ENCODE measurements at regions not wholly inside any gene's neighbourhood (a gene's known extent, or its start where the extent isn't known, plus 50 kb on each side); places are given as distances from the start of the nearest gene placed in this dataset.
A peak's percentile ranks its signal among the peaks of the same experiment; 100 is the strongest.

DNA sequence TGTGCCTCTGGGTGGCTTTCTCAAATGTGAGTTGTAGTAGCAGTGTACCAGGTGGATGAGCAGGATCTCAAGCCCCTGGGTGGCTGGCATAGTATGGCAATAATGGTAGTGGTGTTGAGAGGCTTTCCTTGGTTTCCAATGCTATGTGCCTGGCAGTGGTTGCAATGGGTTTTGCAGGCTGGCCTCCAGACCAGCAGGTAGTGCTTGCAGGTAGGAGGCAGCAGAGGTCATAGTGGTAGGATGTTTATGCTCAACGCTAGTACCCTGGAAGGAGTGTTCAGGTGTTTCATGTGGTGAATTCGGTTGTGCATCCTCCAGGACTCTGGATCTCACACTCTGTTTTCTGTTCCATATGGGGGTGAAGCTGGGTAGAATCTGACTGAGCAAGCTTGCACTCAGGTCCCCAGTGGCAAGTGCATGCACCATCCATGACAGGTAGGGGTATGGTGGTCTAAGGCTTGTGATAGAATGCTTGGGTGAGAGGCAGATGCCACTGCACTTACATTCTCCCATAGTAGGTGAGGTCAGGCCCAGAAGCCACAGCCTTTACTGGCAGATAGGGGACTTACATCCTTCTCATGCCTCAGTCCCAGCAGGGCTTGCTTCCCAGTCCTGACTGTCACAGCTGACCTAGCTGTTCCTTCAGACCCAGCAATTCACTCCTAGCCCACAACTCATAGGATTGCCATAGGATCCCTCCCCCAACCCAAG lies 410.5 kb upstream of the LRRC7 start:
- TF ChIP-seq, protein P1, sequence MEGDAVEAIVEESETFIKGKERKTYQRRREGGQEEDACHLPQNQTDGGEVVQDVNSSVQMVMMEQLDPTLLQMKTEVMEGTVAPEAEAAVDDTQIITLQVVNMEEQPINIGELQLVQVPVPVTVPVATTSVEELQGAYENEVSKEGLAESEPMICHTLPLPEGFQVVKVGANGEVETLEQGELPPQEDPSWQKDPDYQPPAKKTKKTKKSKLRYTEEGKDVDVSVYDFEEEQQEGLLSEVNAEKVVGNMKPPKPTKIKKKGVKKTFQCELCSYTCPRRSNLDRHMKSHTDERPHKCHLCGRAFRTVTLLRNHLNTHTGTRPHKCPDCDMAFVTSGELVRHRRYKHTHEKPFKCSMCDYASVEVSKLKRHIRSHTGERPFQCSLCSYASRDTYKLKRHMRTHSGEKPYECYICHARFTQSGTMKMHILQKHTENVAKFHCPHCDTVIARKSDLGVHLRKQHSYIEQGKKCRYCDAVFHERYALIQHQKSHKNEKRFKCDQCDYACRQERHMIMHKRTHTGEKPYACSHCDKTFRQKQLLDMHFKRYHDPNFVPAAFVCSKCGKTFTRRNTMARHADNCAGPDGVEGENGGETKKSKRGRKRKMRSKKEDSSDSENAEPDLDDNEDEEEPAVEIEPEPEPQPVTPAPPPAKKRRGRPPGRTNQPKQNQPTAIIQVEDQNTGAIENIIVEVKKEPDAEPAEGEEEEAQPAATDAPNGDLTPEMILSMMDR (IDR thresholded peaks at IDR 0.05; ENCODE audit: low read depth, low read length), result no peak
- DNase-seq (ENCODE audit: low read depth, low spot score), result no peak
- no peak overlapping the region for H3K4me3 ChIP-seq (ENCODE audit: low read depth, low read length)
- in situ Hi-C loops (cut with HindIII; ENCODE audit: low sequenced_read_pairs), result no loop called here

DNA sequence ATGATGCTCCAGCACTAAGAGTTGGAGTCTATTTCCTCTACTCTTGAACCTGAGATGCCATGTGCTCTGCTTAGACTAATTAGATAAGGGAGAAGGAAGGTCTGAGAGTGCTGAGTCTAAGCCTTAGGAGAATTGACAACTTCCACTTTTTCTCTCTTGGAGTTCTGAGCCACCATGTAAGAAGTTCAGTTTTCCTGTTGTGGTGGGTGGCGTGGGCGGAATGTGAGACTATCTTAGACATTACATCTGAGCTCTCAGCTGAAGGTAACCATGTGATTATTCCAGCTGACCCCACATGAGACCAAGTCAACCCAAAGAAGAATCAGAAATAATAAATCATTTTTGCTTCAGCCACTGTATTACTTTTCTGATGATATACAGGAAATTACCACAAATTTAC lies 404.5 kb upstream of the LRRC7 start:
- TF ChIP-seq, protein P1 (IDR thresholded peaks at IDR 0.05; ENCODE audit: low read depth, low read length), result no peak
- DNase-seq (ENCODE audit: low read depth, low spot score), result no peak
- in situ Hi-C loops (cut with HindIII; ENCODE audit: low sequenced_read_pairs), result no loop called here
- no peak overlapping the region for H3K4me3 ChIP-seq (ENCODE audit: low read depth, low read length)

DNA sequence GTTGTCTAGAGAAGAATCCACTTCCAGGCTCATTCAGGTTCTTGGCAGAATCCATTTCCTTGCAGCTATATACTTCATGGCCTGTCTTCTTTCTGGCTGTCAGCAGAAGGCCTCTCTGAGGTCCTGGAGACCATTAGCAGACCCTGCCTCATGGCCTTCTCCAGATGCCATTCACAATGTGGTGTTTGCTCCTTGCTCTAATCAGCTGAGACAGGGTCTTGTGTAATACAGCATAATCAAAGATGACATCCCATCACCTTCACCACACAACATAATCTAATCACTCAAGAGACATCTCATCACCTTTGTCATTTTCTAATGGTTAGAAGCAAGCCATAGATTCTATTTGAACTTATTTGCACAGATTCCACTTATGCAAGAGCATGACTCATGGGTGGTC lies 403.9 kb upstream of the LRRC7 start:
- no peak for DNase-seq (ENCODE audit: low read depth, low spot score)

DNA sequence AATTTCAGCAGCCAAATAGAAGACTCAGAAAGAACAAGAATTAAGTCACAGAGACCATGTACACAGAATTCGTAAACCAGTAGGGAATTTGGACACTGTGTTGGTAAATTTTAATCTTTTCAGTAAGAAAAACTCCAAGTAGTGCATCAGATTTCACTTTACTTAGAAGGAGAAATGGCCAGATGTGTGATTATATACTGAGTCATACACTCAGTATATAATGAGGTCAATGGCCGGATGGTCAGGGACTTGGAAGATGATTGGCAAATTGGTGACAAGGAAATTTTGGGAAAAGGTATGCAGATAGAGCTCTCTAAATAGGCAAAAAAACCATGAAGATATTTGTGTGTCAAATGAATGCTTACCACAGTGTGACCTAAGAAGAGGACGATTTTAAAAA lies 399.8 kb upstream of the LRRC7 start:
- TF ChIP-seq, protein P1 (IDR thresholded peaks at IDR 0.05; ENCODE audit: low read depth, low read length), result no peak
- in situ Hi-C loops (cut with HindIII; ENCODE audit: low sequenced_read_pairs), result no loop called here
- no peak for DNase-seq (ENCODE audit: low read depth, low spot score)
- no peak overlapping the region for H3K4me3 ChIP-seq (ENCODE audit: low read depth, low read length)

More for the DNA sequence above, 403.9 kb upstream of the LRRC7 start:
- in situ Hi-C loops (cut with HindIII; ENCODE audit: low sequenced_read_pairs), result no loop called here
- TF ChIP-seq, protein P1 (IDR thresholded peaks at IDR 0.05; ENCODE audit: low read depth, low read length), result no peak
- no peak overlapping the region for H3K4me3 ChIP-seq (ENCODE audit: low read depth, low read length)

DNA sequence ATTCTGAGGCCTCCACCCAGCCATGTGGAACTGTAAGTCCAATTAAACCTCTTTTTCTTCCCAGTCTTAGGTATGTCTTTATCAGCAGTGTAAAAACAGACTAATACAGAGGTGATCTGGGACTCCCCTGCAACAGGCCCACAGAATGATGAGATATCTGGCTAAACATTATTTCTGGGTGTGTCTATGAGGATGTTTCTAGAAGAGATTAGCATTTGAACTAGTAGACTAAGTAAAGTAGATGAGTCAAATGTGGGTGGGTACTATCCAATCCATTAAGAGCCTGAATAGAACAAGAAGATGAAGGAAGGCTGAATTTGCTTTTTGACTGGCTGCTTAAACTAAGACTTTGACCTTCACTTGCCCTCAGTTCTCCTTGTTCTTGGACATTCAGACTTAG lies 396.5 kb upstream of the LRRC7 start:
- in situ Hi-C loops (cut with HindIII; ENCODE audit: low sequenced_read_pairs), result no loop called here
- no peak overlapping the region for H3K4me3 ChIP-seq (ENCODE audit: low read depth, low read length)
- TF ChIP-seq, protein P1 (IDR thresholded peaks at IDR 0.05; ENCODE audit: low read depth, low read length), result no peak
- no peak for DNase-seq (ENCODE audit: low read depth, low spot score)

DNA sequence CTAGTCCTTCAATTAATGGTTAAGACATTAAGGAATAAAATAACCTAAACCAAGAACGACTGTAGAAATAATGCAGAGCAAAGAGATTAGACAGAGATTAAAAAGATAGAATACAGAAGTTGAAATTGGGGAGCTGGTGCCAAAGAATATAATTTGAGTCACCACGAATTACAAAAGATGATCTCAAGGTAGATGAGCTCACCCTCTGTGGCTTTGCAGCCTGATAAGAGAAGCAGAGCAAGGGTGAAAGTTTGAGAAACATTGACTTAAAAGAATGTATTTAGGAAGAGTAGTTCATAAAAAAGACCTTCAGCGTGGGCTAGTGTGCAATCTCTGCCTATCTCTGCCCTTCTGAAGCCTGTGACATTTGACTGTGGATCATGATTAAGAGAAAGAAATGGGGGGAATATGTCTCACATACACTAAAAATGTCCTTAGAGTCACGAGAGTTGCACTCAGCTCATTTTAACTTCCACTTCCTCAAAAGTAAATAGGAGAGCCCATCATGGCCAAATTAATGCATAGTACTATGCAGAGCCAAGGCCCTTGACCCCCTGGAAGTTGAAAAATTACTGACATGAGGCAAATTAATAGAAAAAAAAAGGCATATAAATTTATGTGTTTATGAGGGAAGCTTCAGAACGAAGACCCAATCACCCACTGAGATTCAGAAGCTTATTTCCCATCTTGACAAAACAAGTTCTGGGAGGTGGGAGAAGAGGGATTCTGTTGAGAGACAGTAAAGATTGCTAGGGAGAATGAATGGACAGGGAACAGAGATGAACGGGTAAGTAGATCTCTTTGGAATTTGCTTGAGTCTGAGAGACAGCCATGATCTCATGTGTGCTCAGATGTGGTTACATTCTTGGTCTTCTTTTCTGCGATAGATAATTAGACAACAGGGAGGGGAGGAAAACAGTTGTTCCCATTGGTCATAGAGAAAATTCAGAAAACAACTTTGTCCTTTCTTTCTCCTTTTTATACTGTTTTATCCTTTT lies 395.4 kb upstream of the LRRC7 start:
- in situ Hi-C loops (cut with HindIII; ENCODE audit: low sequenced_read_pairs), result no loop called here
- TF ChIP-seq, protein P1 (IDR thresholded peaks at IDR 0.05; ENCODE audit: low read depth, low read length), result no peak

More for the DNA sequence above, 395.4 kb upstream of the LRRC7 start:
- no peak overlapping the region for H3K4me3 ChIP-seq (ENCODE audit: low read depth, low read length)
- DNase-seq (ENCODE audit: low read depth, low spot score), result peak; percentile 11

Data from astrocyte of the spinal cord (primary cell).